Ishikawa (cell line): ENCODE measurements at regions not wholly inside any gene's neighbourhood (a gene's known extent, or its start where the extent isn't known, plus 50 kb on each side); places are given as distances from the start of the nearest gene placed in this dataset.

Experiments
- CREB1 ChIP-seq: IDR thresholded peaks from 2 replicates; pipeline ENCODE4 v1.6.1; 2012; ENCODE audit warnings: low read depth
- NFIC ChIP-seq: IDR thresholded peaks from 2 replicates; pipeline ENCODE4 v1.6.1; 2012
- TAF1 ChIP-seq: IDR thresholded peaks from 2 replicates; pipeline ENCODE4 v1.6.1; 2012; ENCODE audit warnings: low read depth, mild to moderate bottlenecking

GRCh38 chr20:57847104-57847503, 137.3 kb upstream of the PMEPA1 start:
- TF ChIP-seq CREB1 = no peak
- TF ChIP-seq NFIC = no peak
- no peak for TF ChIP-seq TAF1
